HUDEP-2 (cell line): ENCODE measurements at regions not wholly inside any gene's neighbourhood (a gene's known extent, or its start where the extent isn't known, plus 50 kb on each side); places are given as distances from the start of the nearest gene placed in this dataset.
A peak's percentile ranks its signal among the peaks of the same experiment; 100 is the strongest.
"Not testable (repeated sequence)": the region's sequence is repeated elsewhere in the genome, so short reads cannot be mapped to it uniquely, and the experiment has no call there.

ENCODE experiments used
- DNase-seq, 76 experiments: peaks; one replicate each; lab custom pipeline; 2025; ENCODE audit not compliant: unreplicated experiment in 76 of 76; lab: John Stamatoyannopoulos, UW

DNA sequence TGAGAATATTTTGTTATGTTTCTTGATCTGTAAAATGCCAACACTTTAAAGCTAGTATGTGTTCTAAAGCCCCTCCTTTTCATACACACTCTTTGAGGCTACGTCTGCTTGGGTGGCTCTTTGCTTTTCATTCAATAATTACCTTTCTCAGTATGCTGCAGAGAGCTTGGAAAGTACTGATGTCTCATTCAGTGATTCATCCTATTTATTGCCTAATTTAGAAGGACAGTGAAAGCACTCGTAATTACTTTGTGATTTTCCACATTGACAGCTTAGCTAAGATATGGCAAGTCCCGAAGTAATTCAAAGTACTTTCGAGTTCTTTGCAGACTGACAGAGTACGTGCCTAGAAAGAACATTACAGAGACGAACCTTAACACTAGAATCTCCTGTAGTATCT is 57.2 kb downstream of the BMP15 start:
- DNase-seq = no peak

DNA sequence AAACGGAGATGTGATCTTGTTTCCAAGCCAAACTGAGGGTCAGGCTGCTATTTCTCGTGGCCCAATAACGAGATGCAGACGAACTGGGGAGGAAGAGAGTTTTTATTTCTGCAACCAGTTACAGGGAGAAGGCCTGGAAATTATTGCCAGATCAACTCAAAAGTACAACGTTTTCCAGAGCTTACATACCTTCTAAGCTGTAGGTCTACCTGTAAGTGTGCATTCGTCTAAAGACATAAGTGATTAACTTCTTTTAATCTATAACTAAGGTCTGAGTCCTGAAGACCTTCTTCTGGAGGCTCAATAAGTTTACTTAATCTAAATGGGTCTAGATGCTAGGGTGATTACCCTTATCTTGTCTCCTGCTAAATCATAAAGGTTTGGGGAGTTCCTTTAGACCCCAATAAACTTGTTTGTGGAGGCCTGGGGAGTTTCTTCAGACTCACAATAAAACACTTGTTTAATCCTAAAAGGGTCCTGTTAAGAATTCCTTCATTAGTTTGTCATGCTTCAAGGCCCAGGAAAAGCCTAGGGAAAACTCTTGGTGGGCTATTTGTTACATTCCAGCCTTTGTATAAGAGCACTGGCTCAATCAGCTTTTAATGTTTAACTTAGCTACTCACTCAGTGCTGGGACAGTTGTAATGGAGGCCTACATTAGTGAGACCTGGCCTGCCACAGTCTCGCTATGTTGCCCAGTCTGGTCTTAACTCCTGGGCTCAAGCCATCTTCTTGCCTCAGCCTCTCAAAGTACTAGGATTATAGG is 58.5 kb downstream of the BMP15 start:
- DNase-seq = not testable (repeated sequence)

DNA sequence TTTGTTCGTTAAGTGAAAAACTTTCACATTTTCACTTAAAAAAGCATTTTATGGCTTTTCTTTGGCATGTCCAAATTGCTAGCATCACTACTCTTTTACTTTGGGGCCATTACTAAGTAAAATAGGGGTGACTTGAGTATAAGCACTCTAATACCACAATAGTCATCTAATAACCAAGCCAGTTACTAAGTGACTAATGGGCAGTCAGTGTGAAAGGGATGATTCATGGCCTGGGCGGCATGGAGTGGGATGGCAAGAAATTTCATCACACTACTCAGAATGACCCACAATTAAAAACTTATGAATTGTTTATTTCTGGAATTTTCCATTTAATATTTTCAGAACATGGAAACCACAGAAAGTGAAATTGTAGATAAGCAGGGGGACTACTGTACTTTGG is 60.9 kb downstream of the BMP15 start:
- DNase-seq = no peak

DNA sequence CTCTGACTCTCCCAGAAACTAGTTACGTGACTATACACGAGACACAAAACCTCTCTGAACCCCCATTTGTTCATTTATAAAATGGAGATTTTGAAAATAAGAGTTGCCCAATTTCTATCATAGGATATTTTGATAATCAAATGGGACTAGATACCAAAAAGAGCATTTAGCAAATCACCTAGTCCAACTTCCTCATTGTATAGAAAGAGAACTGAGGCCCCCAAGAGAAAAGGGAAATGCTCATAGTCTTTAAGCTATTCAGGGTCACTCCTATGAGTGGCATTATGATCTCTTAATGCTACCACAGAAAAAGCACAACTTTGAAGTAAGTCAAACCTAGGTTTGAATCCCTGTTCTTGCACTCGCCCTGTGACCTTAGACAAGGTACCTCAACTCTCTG is 62.7 kb downstream of the BMP15 start:
- no peak for DNase-seq

DNA sequence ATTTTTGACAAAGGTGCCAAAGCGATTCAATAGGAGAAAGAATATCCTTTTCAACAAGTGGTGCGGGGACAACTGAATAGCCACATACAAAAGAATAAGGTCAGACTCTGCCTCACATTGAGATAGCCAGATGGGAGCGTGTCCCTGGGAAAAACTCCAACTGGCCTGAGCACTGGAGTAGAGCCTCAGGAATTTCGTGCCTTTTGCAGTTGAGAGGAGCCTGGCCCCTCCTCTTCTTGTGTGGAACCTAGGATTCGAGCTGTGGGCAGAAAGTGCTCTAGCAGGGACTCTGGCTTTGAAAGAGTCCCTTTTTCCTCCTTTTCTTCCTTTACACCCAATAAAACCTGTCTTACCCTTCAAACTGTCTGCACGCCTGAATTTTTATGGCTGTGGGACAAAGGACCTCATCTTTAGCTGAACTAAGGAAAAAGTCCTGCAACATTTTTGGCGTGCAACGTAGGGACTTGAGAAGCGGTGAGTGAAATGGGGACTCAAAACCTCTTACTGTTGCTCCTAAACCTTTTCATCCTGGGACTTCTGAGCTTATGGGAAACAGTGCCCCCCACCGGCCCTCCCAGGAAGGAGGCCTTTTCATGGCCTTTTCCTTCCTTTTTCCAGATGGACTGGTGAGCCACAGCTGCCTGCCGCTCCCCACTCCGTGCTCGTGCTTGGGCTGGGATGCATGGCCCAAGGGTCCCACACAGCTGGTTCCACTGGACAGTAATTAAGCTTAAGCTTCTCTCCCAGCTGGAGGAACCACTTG is 68.6 kb downstream of the BMP15 start:
- DNase-seq = no peak

DNA sequence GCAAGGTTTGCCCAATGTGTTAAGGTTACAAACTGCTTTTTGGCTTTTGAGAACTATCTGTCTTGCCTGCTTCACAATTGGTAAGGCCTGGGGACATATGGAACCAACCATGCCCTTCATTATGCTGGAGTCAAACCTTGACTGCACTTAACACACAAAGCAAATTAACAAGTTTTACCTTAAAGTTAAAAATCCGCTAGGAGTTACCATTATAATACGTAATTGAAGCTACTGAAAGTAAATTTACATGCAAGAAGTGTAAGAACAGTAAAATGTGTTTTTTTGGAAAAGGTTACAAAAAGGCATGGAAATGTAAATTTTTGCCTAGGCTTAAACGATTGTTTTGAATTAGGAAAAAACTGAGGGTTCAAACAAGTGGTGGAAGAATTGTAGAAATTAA is 69.7 kb downstream of the BMP15 start:
- no peak for DNase-seq

DNA sequence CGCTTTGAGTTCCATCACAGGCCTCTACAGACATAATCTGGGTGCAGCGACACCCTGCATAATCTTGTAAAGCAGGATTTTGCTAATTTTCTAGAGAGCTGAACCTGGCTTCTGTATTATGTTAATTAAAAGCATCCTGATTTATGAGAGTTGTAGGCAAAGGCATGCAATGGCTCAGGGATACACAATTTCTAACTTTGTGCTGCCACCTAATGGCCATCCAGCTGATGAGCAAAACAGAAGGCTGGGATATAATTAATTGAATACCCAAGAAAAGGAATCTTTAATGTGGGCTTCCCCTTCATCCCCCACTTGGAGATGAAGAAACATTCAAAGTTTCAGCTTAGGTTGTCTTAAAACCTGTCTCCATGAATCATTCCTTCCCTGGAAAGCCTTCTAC is 78.1 kb downstream of the BMP15 start:
- DNase-seq = peak in 6 of 76 experiments; percentile 0 to 5 (median 0)

DNA sequence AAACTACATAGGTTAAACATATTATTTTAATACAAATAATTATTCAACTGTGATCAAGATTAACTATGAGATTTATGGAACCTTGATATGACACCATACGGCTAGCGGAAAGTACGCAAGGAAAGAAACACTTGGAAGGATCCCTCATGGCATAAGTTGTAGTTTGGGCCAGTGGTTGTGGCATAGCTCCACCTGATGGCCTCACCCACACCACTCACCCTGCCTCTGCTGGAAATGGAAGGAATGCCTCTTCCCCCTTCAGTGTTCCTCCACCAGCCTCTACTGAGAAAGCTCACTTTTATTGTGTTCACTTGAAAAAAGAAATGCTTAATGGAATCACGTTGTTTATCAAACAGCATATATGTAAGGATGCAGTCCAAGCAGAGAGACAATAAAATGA is 86.4 kb downstream of the BMP15 start:
- DNase-seq = peak in 1 of 76 experiments; percentile 0

DNA sequence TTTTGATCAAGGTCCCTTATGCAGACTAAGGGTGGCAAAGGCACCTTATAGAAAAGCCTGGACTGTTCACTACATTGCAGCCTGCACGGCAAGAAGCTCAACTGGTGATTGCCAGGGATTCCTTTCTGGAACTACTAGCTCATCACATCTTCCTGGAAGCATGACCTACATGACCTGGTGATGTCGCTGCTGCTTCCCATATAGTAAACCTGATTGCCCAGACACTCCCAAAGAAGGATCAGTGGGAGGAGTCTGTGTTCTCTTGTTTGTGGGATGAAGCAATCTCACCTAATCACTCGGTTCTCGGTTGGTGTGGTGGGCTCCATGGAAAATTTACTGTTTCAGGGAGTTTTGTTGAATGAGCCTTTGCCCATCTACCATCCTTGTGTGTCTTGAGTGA is 89.8 kb downstream of the BMP15 start:
- DNase-seq = not testable (repeated sequence)

DNA sequence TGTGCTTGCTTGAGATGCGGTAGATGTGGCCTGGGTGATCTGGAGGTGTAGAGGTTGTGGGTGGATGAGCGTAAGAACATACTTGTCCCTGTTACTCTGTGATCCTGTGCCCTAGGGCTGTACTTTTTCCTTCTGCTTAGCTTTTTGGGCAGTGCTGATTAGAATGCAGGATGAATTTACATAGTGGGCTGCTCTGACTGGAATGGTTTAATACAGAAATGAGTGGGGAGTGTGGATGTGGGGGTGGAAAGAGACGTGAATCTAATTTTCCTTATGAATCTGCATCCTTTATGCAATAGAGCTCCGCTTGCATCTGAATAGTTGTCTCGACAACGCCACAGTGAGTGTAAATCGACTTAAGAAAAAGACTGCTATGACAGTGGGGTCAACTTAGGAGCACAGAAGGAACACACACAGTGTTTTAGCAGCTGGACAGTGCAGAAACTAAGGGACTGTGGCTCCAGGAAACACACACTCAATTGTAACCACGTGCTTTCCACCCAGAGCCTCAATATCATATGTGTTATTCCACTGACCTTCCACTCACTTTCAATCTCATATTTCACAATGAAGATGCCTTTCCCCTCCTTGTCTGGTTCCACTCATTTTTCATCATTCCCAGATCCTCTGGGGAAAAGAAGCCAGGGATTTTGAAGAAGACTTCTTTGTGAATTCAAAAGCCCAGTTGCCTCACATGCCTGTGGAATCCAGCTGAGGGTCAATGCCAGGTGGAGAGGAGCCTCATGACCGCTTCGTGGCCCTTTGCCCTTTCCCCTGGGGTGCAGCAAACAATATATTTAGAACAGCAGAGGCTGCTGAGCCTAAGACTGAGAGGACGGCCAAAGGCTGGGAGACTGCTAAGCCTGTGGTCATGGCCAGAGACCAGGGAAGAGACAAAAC is 91.4 kb downstream of the BMP15 start:
- DNase-seq = not testable (repeated sequence)

DNA sequence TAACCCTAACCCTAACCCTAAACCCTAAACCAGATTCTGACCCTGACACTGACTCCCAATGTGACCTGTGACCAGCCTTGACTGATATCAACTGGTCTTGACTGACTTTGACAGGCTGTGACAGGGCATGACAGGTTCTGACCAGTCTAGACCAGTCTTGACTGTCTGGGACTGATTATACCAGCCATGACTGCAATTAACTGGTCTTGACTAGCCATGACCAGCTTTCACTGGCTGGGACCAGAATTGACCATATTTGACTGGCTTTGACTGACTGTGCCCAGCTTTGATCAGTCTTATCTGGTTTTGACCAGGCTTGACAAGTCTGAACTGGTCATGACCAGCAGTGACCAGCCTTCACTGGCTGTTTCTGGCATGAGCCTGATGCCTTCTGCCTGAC is 95.5 kb downstream of the BMP15 start:
- no peak for DNase-seq

DNA sequence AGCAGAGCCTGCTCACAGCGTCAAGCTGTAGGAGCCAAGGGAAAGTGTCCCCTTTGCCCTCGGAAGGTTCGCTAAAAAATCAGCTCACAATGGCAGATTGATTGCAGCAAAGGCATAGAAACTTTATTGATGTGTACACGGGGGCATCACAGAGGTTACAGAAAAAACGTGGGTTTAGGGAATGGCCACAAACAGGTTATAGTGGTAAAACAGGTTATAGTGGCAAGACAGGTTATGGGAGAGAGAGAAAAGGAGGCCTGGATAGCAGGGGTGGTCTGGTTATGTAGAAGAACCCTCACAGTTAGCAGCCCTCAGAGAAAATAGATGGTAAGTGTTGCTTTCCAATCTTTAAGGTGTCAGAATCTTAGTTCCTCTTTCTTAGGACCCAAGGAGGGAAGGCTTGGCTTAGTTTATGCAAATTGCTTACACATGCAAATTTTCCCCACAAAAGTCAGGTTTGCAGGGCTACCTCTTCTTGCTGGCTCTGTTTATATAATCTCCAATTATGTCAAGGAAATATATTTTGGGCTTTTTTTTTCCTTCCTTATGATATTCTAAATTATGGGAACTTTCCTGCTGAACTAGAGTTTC is 113.7 kb downstream of the BMP15 start:
- no peak for DNase-seq

DNA sequence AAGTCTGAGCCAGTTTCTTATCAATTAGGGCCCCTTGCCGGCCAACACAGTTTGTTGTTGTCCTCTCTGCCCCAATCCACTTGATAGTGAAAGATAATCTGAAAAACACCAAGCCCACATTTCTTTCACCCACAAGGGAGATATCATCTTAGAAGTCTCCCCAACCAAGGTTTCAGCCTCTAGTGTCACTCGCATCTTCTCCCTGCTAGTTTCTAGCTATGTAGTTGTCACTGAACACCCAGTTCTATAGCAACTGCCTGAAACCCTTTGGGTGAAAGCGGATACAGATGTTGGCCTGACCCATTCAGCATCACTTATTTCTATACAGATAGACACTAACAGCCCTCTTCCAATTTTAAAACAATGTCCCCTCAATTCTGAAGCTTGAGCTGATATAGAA is 116.3 kb downstream of the BMP15 start:
- DNase-seq = peak in 1 of 76 experiments; percentile 23

DNA sequence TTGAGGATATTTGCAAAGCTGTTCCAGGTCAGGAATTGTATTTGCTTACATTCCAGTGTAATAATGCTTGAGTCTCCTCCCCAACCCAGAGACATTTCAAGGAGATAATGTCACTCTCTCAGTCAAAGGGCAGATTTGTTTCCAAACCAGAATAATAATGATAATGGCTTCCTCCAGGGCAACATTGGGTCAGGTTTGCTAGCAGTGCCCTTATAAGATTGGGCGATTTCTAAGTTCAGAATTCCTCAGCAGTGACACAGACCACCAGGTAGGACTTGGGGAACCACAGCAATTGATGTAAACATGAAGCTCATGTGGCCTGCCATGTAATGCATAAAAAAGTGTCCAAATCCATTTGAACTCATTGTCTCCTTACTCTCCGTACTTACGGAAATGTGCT is 125.2 kb downstream of the BMP15 start:
- DNase-seq = no peak

DNA sequence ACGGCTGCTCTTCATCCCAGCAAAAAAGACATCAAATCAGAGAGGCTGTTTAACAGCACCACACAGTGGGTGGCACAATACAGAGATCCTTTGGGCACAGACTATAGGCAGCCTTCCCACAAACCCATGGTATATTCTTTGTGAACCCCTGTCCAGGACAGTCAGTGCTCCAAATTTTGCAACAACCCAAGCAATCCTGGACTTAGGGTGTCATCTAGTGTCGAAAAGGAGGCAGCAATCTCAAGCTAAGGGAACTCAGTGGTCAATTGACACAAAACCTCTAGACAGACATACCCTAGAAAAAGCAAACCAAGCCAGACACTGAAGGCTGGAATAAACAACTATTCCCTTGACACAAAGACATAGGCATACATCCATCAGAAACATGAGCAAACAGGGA is 137.4 kb downstream of the BMP15 start:
- no peak for DNase-seq

DNA sequence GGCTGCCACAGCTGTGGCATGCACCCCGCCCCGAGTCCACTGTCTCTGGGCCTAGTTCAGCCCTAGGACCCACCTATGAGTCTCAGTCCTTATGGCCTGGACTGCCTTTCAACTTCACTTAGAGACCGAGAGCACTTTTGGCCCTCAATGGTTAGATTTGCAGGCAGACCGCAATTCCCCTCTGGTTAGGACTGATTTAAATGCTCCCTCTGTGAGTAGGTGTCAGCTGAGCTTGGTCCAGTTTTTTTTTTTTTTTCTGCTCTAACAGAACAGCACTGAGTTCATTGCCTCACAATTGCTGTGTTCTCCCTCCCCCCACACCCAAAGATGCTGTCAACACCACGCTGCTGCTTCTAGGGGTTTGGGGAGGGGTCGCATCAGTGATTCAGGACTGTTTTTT is 143.2 kb downstream of the BMP15 start:
- no peak for DNase-seq

DNA sequence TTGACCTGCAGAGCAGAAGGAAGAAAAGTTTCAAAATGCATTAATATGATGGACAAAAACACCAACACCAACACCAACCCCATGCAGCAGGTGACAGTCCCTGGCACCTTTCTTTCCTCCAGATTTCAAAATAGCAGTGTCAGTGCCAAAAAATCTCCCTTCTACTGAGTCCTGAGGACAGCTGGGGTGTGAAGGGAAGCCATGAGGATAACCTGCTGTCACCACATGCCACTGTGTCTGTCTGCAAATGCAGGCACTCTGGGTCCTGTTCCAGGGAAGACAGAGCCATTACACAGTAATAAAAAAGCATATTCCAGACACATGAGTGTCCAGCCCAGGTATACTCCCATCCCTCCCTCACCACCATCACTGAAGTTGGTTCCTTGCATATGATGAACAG is 187.5 kb downstream of the BMP15 start:
- no peak for DNase-seq

DNA sequence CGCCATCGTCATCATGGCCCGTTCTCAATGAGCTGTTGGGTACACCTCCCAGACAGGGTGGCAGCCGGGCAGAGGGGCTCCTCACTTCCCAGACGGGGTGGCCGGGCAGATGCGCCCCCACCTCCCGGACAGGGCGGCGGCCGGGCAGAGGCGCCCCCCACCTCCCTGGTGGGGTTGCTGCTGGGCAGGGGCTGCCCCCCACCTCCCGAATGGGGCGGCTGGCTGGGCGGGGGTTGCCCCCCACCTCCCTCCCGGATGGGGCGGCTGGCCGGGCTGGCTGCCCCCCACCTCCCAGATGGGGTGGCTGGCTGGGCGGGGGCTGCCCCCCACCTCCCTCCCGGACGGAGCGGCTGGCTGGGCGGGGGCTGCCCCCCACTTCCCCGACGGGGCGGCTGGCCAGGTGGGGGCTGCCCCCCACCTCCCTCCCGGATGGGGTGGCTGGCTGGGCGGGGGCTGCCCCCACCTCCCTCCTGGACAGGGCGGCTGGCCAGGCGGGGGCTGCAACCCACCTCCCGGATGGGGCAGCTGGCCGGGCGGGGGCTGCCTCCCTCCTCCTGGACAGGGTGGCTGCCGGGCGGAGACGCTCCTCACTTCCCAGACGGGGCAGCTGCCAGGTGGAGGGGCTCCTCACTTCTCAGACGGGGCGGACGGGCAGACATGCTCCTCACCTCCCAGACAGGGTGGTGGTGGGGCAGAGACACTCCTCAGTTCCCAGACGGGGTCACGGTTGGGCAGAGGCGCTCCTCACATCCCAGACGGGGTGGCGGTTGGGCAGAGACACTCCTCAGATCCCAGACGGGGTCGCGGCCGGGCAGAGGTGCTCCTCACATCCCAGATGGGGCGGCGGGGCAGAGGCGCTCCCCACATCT is 208.8 kb downstream of the BMP15 start:
- DNase-seq = not testable (repeated sequence)

DNA sequence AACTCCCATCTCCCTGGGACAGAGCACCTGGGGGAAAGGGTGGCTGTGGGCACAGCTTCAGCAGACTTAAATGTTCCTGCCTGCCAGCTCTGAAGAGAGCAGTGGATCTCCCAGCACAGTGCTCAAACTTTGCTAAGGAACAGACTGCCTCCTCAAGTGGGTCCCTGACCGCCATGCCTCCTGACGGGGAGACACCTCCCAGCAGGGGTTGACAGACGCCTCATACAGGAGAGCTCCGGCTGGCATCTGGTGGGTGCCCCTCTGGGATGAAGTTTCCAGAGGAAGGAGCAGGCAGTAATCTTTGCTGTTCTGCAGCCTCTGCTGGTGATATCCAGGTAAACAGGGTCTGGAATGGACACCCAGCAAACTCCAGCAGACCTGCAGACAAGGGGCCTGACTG is 206.9 kb upstream of the NUDT10 start:
- not testable (repeated sequence) for DNase-seq
